ENCODE measurements at regions not wholly inside any gene's neighbourhood (a gene's known extent, or its start where the extent isn't known, plus 50 kb on each side); places are given as distances from the start of the nearest gene placed in this dataset.

DNA sequence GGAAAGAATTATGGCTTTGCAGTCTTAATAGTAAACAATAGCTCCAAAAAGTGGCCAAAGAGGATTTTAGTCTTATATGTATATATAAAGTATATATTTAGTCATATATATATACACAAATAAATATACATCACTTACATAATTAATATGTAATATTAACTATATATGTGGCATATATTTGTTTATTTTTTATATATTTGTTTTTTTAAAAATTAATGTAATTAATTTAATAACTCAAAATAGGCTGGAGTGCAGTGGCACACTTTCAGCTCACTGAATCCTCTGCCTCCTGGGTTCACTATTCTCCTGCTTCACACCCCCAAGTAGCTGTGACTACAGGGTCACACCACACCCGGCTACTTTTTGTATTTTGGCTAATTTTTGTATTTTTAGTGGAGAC lies 532.6 kb downstream of the KCNT2 start:
- TF ChIP-seq, protein P1, sequence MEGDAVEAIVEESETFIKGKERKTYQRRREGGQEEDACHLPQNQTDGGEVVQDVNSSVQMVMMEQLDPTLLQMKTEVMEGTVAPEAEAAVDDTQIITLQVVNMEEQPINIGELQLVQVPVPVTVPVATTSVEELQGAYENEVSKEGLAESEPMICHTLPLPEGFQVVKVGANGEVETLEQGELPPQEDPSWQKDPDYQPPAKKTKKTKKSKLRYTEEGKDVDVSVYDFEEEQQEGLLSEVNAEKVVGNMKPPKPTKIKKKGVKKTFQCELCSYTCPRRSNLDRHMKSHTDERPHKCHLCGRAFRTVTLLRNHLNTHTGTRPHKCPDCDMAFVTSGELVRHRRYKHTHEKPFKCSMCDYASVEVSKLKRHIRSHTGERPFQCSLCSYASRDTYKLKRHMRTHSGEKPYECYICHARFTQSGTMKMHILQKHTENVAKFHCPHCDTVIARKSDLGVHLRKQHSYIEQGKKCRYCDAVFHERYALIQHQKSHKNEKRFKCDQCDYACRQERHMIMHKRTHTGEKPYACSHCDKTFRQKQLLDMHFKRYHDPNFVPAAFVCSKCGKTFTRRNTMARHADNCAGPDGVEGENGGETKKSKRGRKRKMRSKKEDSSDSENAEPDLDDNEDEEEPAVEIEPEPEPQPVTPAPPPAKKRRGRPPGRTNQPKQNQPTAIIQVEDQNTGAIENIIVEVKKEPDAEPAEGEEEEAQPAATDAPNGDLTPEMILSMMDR (IDR thresholded peaks at IDR 0.05) = no peak
- TF ChIP-seq POLR2A (IDR thresholded peaks at IDR 0.05) = no peak

Data from thyroid gland (tissue), 4 donors.